MV-4-11 (cell line): ENCODE measurements at regions not wholly inside any gene's neighbourhood (a gene's known extent, or its start where the extent isn't known, plus 50 kb on each side); places are given as distances from the start of the nearest gene placed in this dataset.
A peak's percentile ranks its signal among the peaks of the same experiment; 100 is the strongest.

Experiments used
- DNase-seq: peaks from one replicate; lab custom pipeline; 2025; lab: John Stamatoyannopoulos, UW

DNA sequence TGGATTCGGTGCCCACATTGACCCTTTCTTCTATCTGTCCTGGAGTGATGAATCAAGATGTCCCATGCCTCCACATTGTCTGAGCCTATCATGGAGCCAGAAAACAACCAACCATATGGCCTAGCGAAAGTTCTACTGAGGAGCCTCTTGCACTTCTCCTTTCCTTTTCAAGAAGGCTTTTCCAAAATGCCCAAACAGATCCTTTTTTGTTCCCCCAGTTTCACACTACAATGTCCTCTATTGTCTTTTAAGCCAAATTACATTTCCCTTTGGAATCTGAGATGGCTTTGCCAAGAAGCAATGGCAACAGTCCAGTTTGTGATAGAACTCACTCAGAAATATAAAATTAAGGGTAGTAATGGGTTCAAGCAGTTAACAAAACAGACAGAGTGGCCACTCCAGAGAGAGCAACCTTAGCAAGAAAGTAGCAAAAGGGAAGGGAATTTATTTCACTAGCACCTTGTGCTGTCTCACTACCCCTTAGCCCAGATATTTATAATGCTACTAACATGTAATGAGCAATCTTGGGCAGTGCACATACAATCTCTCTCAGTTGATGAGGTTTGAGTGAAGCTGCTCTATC is 194.6 kb upstream of the PDE1C start:
- no peak for DNase-seq

GRCh38 chr7:32263611-32264010 is 193.4 kb upstream of the PDE1C start:
- peak; percentile 7 for DNase-seq

DNA sequence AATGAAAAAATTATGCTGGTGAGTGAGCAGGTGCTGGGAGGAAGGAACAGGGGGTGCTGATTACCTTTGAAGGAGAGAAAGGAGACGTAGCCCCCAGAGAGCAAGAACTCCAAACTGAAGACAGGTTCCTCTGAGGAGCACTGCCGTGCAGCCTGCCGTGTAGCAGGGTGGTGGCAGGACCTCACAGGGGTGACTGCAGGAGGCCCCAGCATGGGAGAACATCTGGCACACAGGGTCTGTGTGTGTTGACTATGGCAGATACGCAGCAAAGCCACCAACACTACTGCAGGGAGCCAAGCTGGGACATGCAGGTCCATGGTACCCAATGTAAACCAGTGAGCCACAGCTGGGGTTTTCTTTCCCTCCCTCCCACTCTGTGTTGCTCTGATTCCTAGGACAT is 192.1 kb upstream of the PDE1C start:
- no peak for DNase-seq

GRCh38 chr7:32259931-32260596 is 189.9 kb upstream of the PDE1C start:
- DNase-seq: no peak

GRCh38 chr7:32258265-32258664 is 188.1 kb upstream of the PDE1C start:
- DNase-seq: no peak

- no peak for DNase-seq
Observed at GRCh38 chr7:32257621-32258020, 187.4 kb upstream of the PDE1C start.

GRCh38 chr7:32256811-32257210 is 186.6 kb upstream of the PDE1C start:
- DNase-seq: no peak

- DNase-seq: no peak
Observed at GRCh38 chr7:32256376-32256775, 186.2 kb upstream of the PDE1C start.

DNA sequence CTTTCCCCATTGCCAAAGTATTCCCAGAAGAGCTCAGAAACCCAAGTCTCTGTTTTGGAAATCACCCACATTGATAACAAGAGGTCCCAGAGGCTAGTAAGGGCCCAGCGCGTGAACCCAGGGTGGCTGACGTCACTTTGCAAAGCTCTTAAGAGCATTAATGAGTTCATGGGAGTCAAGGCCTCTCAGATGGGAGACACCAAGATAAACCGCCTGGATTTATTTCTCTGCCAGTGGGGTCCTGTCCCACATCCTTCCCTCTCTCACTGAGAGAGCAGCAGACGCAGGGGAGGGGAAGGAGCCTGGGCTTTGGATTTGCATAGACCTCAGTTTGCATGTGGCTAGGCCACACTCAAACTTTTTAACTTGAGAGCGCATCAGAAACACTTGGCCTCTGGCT is 184.8 kb upstream of the PDE1C start:
- no peak for DNase-seq

- DNase-seq: no peak
Observed at GRCh38 chr7:32253299-32253698, 183.1 kb upstream of the PDE1C start.

- no peak for DNase-seq
Observed at GRCh38 chr7:32251659-32252058, 181.5 kb upstream of the PDE1C start.

DNA sequence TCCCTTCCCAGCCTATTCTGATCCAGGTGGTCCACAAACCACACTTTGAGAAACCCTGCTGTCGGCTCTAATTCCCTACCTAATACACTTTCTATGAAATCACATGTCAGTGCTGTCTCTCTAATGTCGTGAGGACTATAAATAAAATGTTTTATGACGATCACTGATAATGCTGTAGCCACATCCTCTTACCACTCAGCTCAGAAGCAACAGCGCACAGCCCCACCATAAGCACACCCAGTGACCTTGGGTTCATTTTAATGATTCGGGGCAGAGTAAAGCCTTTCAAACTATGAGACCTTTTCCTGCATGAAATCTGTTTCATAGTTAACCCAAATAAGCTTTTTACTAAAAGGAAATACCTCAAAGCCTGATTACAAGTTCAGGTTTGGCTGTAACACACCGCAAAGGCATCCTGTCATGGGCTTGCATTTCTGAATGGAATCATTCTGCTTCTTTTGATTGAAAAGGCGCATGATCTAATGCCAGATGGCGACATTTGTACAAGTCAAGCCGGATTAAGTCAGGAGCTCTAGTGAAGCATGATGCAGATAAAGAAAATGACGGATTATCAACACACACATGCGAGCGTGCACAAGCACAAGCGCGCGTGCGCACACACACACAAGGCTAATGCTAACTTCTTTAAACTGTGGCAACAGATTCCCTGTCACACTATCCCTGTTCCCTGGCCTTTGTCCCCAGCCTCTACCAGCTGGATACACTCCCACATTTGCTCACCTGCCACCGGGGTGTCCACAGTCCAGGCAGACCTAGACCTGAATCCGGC is 180.5 kb upstream of the PDE1C start:
- DNase-seq: peak; percentile 14

DNA sequence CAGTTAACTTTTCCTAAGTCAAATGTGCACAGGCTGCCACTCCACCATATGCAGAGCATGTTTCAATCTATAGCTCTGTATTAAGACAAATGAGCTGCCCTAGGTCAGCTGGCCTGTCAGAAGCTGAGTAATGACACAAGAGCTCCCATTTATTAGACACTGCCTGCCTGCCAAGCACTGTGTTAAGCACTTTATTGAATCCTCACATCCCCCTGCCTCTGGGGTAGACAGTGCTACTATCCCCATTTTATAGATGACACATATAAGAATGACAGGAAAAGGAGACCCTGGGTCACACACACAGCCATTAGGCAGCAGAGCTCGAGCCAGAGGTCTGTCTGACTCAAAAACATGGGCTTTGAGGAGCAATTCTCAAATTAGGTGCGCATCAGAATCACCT is 179.8 kb upstream of the PDE1C start:
- no peak for DNase-seq

DNA sequence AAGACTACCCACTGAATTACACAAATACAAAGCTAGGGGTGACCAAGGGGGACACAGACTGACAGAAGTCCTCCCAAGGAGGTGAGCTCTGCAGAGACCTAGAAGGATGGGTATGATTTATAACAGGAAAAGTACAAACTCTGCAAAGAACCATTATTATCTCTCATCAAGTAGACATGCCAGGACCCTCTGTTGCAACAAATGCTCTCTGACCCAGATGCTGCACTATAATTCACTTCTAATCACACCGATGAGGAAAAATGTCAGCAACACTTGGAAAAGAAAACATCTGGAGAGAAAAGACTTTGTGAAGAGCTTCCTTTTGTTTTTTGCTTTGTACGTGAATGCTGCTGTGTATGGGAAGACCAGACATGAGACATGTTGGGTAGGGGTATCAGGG is 178.3 kb upstream of the PDE1C start:
- DNase-seq: no peak

- no peak for DNase-seq
Observed at GRCh38 chr7:32244806-32245345, 174.7 kb upstream of the PDE1C start.

DNA sequence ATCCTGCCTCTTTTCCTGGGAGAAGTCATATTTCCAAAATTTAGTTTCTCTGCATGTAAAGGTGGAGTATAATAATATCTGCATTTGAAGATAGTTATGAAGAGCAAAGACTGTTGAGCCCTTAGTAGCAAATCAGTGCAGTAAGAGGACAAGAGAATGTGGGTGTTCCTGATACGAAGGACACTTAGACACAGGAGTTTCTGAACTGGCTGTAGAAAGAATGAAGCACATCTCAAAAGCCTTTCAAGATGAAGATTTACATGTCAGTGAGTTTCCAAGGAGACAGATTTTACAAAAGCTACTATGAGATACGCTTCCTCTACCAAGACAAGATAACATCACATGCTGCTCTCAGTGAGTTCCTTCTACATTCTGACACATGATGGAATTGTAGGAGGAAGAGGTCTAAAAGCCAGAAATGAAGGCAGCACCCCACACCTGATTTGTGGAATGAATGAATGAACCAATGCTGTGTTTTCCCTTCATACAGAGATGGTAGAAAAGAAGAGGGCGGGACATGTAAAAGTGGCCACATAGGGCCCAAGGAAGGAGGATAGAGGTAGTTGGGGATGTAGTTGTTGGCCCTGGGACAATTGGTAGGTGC is 173.6 kb upstream of the PDE1C start:
- no peak for DNase-seq

DNA sequence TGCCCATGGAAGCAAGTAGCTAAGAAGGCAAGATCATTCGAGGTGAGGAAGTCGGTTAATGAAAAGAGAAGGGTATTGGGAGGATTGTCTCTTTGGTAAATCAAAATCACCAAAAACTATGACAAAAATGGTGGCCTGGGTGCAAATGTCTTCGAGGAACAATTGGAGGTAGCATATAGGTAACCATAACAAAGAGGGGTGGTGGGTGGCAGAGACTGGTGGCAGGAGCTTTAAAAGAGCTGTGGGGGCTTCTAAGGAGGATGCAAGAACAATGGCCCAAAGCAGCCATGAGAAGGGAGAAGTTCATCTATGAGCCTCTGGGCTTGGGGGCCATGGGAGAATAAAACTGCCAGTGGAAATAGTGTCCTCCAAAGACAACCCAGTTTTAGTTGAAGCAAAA is 172.2 kb upstream of the PDE1C start:
- no peak for DNase-seq

DNA sequence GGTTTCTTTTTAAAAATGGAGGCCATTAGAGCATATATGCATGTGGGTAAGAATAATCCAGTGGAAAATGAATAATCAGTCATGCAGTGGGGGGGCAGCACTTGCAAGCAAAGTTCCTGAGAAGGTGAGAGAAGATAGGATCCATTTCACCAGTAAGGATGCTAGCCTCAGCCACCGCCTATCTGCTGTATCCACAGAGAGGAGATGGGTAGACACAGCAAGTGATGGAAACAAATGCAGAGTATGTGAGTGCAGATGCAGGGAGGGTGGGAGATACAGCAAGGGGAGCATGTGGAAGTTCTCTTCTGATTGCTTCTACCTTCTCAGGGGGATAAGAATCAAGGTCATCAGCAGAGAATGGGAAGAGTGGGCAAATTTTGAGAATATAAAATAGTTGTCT is 171.4 kb upstream of the PDE1C start:
- no peak for DNase-seq

DNA sequence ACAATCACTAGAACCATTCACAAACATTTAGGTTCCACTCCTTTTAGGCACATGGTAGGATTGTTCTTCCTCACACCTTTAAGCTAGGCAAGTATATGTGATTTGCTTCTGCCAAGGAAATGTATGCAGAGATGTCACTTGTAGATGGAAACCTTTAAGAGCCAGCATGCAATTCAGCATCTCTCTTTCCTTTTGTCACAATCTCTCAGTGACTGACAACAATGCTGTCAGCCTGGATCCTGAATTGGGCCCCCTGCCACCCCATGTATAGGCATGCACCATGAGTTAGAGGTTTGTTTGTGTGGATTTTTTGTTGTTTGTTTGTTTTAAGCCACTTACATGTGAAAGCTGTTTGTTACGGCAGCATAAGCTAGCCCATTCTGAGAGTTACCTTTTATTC is 169.6 kb upstream of the PDE1C start:
- no peak for DNase-seq

GRCh38 chr7:32228601-32229000 is 158.4 kb upstream of the PDE1C start:
- DNase-seq: no peak

- no peak for DNase-seq
Observed at GRCh38 chr7:32227746-32228145, 157.5 kb upstream of the PDE1C start.

- DNase-seq: no peak
Observed at GRCh38 chr7:32224276-32224675, 154.1 kb upstream of the PDE1C start.

GRCh38 chr7:32223721-32224120 is 153.5 kb upstream of the PDE1C start:
- DNase-seq: no peak
